Keratinocyte (primary cell): ENCODE measurements at regions not wholly inside any gene's neighbourhood (a gene's known extent, or its start where the extent isn't known, plus 50 kb on each side); places are given as distances from the start of the nearest gene placed in this dataset.

Source experiments
- DNase-seq: peaks from one replicate; pipeline ENCODE4 v3.0.0-alpha.2; 2011; ENCODE audit warnings: low read depth, missing footprints, low spot score
- FAIRE-seq: peaks from 2 replicates; lab custom pipeline; 2011; peaks lifted over from hg19 to GRCh38; lab: Jason Lieb, UNC
- H2AFZ ChIP-seq: 2 replicates; pipeline ENCODE4 v1.6.0; 2012; ENCODE audit warnings: low read length, control low read depth, inconsistent platforms; ENCODE audit not compliant: control insufficient read depth
- H3K27ac ChIP-seq: 2 replicates; pipeline ENCODE4 v1.5.1; 2011; ENCODE audit warnings: low read length; ENCODE audit not compliant: control insufficient read depth, insufficient read depth
- H3K27me3 ChIP-seq: 3 replicates; pipeline ENCODE4 v1.6.0; 2011; ENCODE audit warnings: low read length; ENCODE audit not compliant: control insufficient read depth, insufficient read depth; ENCODE audit errors: extremely low read depth
- H3K36me3 ChIP-seq, 2 experiments: 2 replicates in 1 of 2; 3 replicates in 1 of 2; pipeline ENCODE4 v1.5.1; 2011; ENCODE audit warnings: low read length in 2 of 2, mild to moderate bottlenecking in 1 of 2; ENCODE audit not compliant: control insufficient read depth in 2 of 2, insufficient read depth in 2 of 2; ENCODE audit errors: extremely low read depth in 1 of 2
- H3K4me1 ChIP-seq: 3 replicates; pipeline ENCODE4 v1.5.1; 2011; ENCODE audit warnings: low read length; ENCODE audit not compliant: control insufficient read depth, insufficient read depth; ENCODE audit errors: extremely low read depth
- H3K4me2 ChIP-seq: 3 replicates; pipeline ENCODE4 v1.6.0; 2011; ENCODE audit warnings: low read depth, low read length; ENCODE audit not compliant: control insufficient read depth, insufficient read depth; ENCODE audit errors: extremely low read depth
- H3K4me3 ChIP-seq, 3 experiments: fragments of 200-600 bp in 1 of 3; sonication (generic) in 1 of 3; 2 replicates in 2 of 3; 3 replicates in 1 of 3; pipeline ENCODE4 v1.5.1; 2011 to 2016; ENCODE audit warnings: low read length in 3 of 3, mild to moderate bottlenecking in 3 of 3, control low read depth in 2 of 3, inconsistent platforms in 1 of 3, low read depth in 1 of 3, mixed read lengths in 1 of 3, mixed run types in 1 of 3, moderate library complexity in 1 of 3; ENCODE audit not compliant: control insufficient read depth in 2 of 3, insufficient read depth in 2 of 3; ENCODE audit errors: extremely low read depth in 1 of 3
- H3K79me2 ChIP-seq: 2 replicates; pipeline ENCODE4 v1.6.0; 2012; ENCODE audit warnings: low read length; ENCODE audit not compliant: control insufficient read depth, insufficient read depth
- H3K9ac ChIP-seq: 3 replicates; pipeline ENCODE4 v1.6.0; 2011; ENCODE audit warnings: low read length; ENCODE audit not compliant: control insufficient read depth, insufficient read depth; ENCODE audit errors: extremely low read depth
- H3K9me1 ChIP-seq: 3 replicates; pipeline ENCODE4 v1.6.0; 2011; ENCODE audit warnings: low read length; ENCODE audit not compliant: control insufficient read depth, insufficient read depth; ENCODE audit errors: extremely low read depth
- H3K9me3 ChIP-seq: 2 replicates; pipeline ENCODE4 v1.5.1; 2012; ENCODE audit warnings: low read depth, low read length; ENCODE audit not compliant: control insufficient read depth
- H4K20me1 ChIP-seq: 3 replicates; pipeline ENCODE4 v1.6.0; 2011; ENCODE audit warnings: low read length; ENCODE audit not compliant: control insufficient read depth, insufficient read depth; ENCODE audit errors: extremely low read depth
- CTCF ChIP-seq, 3 experiments: IDR thresholded peaks in 1 of 3; conservative IDR thresholded peaks in 1 of 3; optimal IDR thresholded peaks in 1 of 3; 2 replicates in 2 of 3; 3 replicates in 1 of 3; pipeline versions ENCODE3 to v1.5.1; 2011; ENCODE audit warnings: low read length in 3 of 3, mild to moderate bottlenecking in 3 of 3, moderate library complexity in 2 of 3, control low read depth in 1 of 3, inconsistent platforms in 1 of 3; ENCODE audit not compliant: insufficient read depth in 2 of 3; ENCODE audit errors: extremely low read depth in 1 of 3
- EZH2 ChIP-seq: IDR thresholded peaks from one replicate; pipeline ENCODE4 v1.6.1; 2012; ENCODE audit warnings: inconsistent platforms, mild to moderate bottlenecking, low read length, moderate library complexity
- dilution Hi-C: fragments of 300-500 bp; cut with MboI; formaldehyde crosslinking; loops from one replicate; pipeline ENCODE4 v1.7.0; 2020; ENCODE audit warnings: low sequenced_read_pairs; ENCODE audit not compliant: extremely low pct_ligation_motif_present

GRCh38 chr4:38222892-38223291, 262.7 kb downstream of the PTTG2 start:
- Histone ChIP-seq H3K4me3 (no peak overlapping the region), H3K27ac (no peak overlapping the region), H3K9me1 (no peaks in the 10 kb centered on the region), H3K4me2 (no peak overlapping the region), H3K9ac (no peak overlapping the region), H4K20me1 (no peaks in the 10 kb centered on the region), H3K27me3 (no peaks in the 10 kb centered on the region), H3K9me3 (no peaks in the 10 kb centered on the region), H3K4me1 (no peaks in the 10 kb centered on the region), H2AFZ (no peak overlapping the region), H3K36me3 (no peaks in the 10 kb centered on the region), H3K79me2 (no peaks in the 10 kb centered on the region)
- no peak for TF ChIP-seq EZH2
- TF ChIP-seq CTCF (optimal IDR thresholded peaks at IDR 0.05 in 1 of 3, IDR thresholded peaks at IDR 0.05 in 1 of 3, conservative IDR thresholded peaks at IDR 0.05 in 1 of 3; ENCODE audit: extremely low read depth in 1 of 3, insufficient read depth in 2 of 3, low read length in 3 of 3), result no peak
- DNase-seq (no peak), FAIRE-seq (no peak)
- dilution Hi-C loops, result no loop called here

- Histone ChIP-seq H3K9ac (no peak overlapping the region), H3K4me2 (no peak overlapping the region), H3K4me1 (no peaks in the 10 kb centered on the region), H3K36me3 (no peaks in the 10 kb centered on the region), H3K9me1 (no peaks in the 10 kb centered on the region), H3K27me3 (no peaks in the 10 kb centered on the region), H4K20me1 (no peaks in the 10 kb centered on the region), H3K79me2 (no peaks in the 10 kb centered on the region), H3K9me3 (no peaks in the 10 kb centered on the region), H3K4me3 (no peak overlapping the region), H3K27ac (no peak overlapping the region), H2AFZ (no peak overlapping the region)
- dilution Hi-C loops, result no loop called here
- TF ChIP-seq EZH2 (no peak), CTCF (optimal IDR thresholded peaks at IDR 0.05 in 1 of 3, IDR thresholded peaks at IDR 0.05 in 1 of 3, conservative IDR thresholded peaks at IDR 0.05 in 1 of 3; ENCODE audit: extremely low read depth in 1 of 3, insufficient read depth in 2 of 3, low read length in 3 of 3) (no peak)
- FAIRE-seq (no peak), DNase-seq (no peak)
These were observed 263.1 kb downstream of the PTTG2 start for GRCh38 chr4:38223306-38223705.
